Prostate gland (tissue), 2 donors: ENCODE measurements at regions not wholly inside any gene's neighbourhood (a gene's known extent, or its start where the extent isn't known, plus 50 kb on each side); places are given as distances from the start of the nearest gene placed in this dataset.
"Not testable (repeated sequence)": the region's sequence is repeated elsewhere in the genome, so short reads cannot be mapped to it uniquely, and the experiment has no call there.

Experiments used
- DNase-seq: peaks from one replicate; pipeline ENCODE4 v3.0.0-alpha.2; 2019; ENCODE audit warnings: low spot score
- H3K27ac ChIP-seq, 2 donors: fragments of 200-600 bp; sonication (generic); 2 replicates each; pipeline ENCODE4 v1.5.1; 2017 to 2019
- H3K27me3 ChIP-seq: fragments of 200-600 bp; sonication (generic); replicated peaks from 2 replicates; pipeline ENCODE4 v1.5.1; 2019; ENCODE audit not compliant: insufficient read depth
- H3K36me3 ChIP-seq, 2 donors: fragments of 200-600 bp; sonication (generic); 1 replicate in 1 of 2; 2 replicates in 1 of 2; pipeline versions ENCODE4 v1.5.1 to v1.8.1; 2017 to 2019
- H3K4me1 ChIP-seq: fragments of 200-600 bp; sonication (generic); replicated peaks from 2 replicates; pipeline ENCODE4 v1.5.1; 2019
- H3K4me3 ChIP-seq, 2 donors: fragments of 200-600 bp; sonication (generic); 2 replicates each; pipeline ENCODE4 v1.5.1; 2017 to 2019
- H3K9me3 ChIP-seq: fragments of 200-600 bp; sonication (generic); 2 replicates; pipeline ENCODE4 v1.5.1; 2017
- CTCF ChIP-seq, 4 experiments: fragments of 200-600 bp in 2 of 4; fragments of 450-650 bp in 2 of 4; sonication (generic) in 2 of 4; IDR thresholded peaks; 1 replicate in 3 of 4; 2 replicates in 1 of 4; pipeline ENCODE4 v1.5.1; 2016 to 2019; ENCODE audit warnings: antibody characterized with exemption in 4 of 4, mild to moderate bottlenecking in 2 of 4, moderate library complexity in 2 of 4
- POLR2A ChIP-seq: fragments of 450-650 bp; IDR thresholded peaks from one replicate; pipeline ENCODE4 v1.6.1; 2016; ENCODE audit warnings: antibody characterized with exemption, mild to moderate bottlenecking
- POLR2AphosphoS5 ChIP-seq: sonication (generic); formaldehyde crosslinking; IDR thresholded peaks from one replicate; pipeline ENCODE4 v1.6.1; 2017; ENCODE audit warnings: antibody characterized with exemption
- WGBS: methylation state at CpG from one replicate; pipeline ENCODE4 v1.1.5; 2018; 5-methylcytosine and 5-hydroxymethylcytosine counted together
- intact Hi-C: fragments of 100-400 bp; cut with DNase I; formaldehyde crosslinking; loops from one replicate; pipeline ENCODE4 v1.14.2; 2022

GRCh38 chr4:56139241-56139827 is 190.6 kb downstream of the CEP135 start:
- DNase-seq: no peak
- no peak for TF ChIP-seq CTCF (IDR thresholded peaks at IDR 0.05)
- TF ChIP-seq POLR2AphosphoS5: no peak
- TF ChIP-seq POLR2A: no peak
- Histone ChIP-seq H3K9me3 (no peaks in the 10 kb centered on the region), H3K4me3 (no peak overlapping the region), H3K4me1 (no peaks in the 10 kb centered on the region), H3K27ac (no peak overlapping the region), H3K36me3 (no peaks in the 10 kb centered on the region), H3K27me3 (no peaks in the 10 kb centered on the region)
- 92% methylated on average over 1 of the region's 1 CpG for WGBS
- intact Hi-C loops: no loop called here

GRCh38 chr4:56134834-56135233 is 186.1 kb downstream of the CEP135 start:
- H3K27ac ChIP-seq, H3K27me3 ChIP-seq, intact Hi-C loops, H3K36me3 ChIP-seq, H3K4me1 ChIP-seq, H3K9me3 ChIP-seq, DNase-seq, H3K4me3 ChIP-seq: not testable (repeated sequence)
- WGBS: 85% methylated on average over 8 of the region's 8 CpGs

GRCh38 chr4:56134266-56134665 is 185.5 kb downstream of the CEP135 start:
- DNase-seq: no peak
- Histone ChIP-seq H3K27ac (no peak overlapping the region), H3K4me3 (no peak overlapping the region), H3K4me1 (no peaks in the 10 kb centered on the region), H3K27me3 (no peaks in the 10 kb centered on the region), H3K9me3 (no peaks in the 10 kb centered on the region), H3K36me3 (no peaks in the 10 kb centered on the region)
- WGBS: 46% methylated on average over 2 of the region's 2 CpGs
- intact Hi-C loops: no loop called here
- no peak for TF ChIP-seq POLR2A
- TF ChIP-seq CTCF (IDR thresholded peaks at IDR 0.05): no peak
- no peak for TF ChIP-seq POLR2AphosphoS5

GRCh38 chr4:56132835-56133234 is 184.1 kb downstream of the CEP135 start:
- Histone ChIP-seq H3K36me3 (no peaks in the 10 kb centered on the region), H3K4me1 (no peaks in the 10 kb centered on the region), H3K27ac (no peak overlapping the region), H3K4me3 (no peak overlapping the region), H3K9me3 (no peaks in the 10 kb centered on the region), H3K27me3 (no peaks in the 10 kb centered on the region)
- 84% methylated on average over 3 of the region's 3 CpGs for WGBS
- no peak for DNase-seq
- intact Hi-C loops: no loop called here
- TF ChIP-seq POLR2AphosphoS5 (no peak), POLR2A (no peak), CTCF (IDR thresholded peaks at IDR 0.05) (no peak)

GRCh38 chr4:56132188-56132587 is 183.4 kb downstream of the CEP135 start:
- H3K36me3 ChIP-seq, H3K4me1 ChIP-seq, H3K27ac ChIP-seq, DNase-seq, H3K4me3 ChIP-seq, H3K9me3 ChIP-seq, intact Hi-C loops, H3K27me3 ChIP-seq: not testable (repeated sequence)
- 90% methylated on average over 5 of the region's 5 CpGs for WGBS

- intact Hi-C loops: no loop called here
- Histone ChIP-seq H3K27ac (no peak overlapping the region), H3K36me3 (no peaks in the 10 kb centered on the region), H3K4me3 (no peak overlapping the region), H3K9me3 (no peaks in the 10 kb centered on the region), H3K4me1 (no peaks in the 10 kb centered on the region), H3K27me3 (no peaks in the 10 kb centered on the region)
- TF ChIP-seq POLR2AphosphoS5 (no peak), POLR2A (no peak), CTCF (IDR thresholded peaks at IDR 0.05) (no peak)
- DNase-seq: no peak
Measured at GRCh38 chr4:56130606-56131155, 181.9 kb downstream of the CEP135 start.
